NCI-H1105 treated with DMSO at 0.1 percent for 48 hours (cell line): ENCODE measurements at regions not wholly inside any gene's neighbourhood (a gene's known extent, or its start where the extent isn't known, plus 50 kb on each side); places are given as distances from the start of the nearest gene placed in this dataset.

Experiments used
- DNase-seq: peaks from one replicate; lab custom pipeline; 2025; lab: John Stamatoyannopoulos, UW

GRCh38 chr2:14188446-14188845 lies 444.1 kb upstream of the LRATD1 start:
- DNase-seq: no peak

GRCh38 chr2:14189929-14190328 lies 442.6 kb upstream of the LRATD1 start:
- DNase-seq: no peak

GRCh38 chr2:14194233-14194632 lies 438.3 kb upstream of the LRATD1 start:
- DNase-seq: no peak

- no peak for DNase-seq
Observed at GRCh38 chr2:14197293-14197692, 435.2 kb upstream of the LRATD1 start.

GRCh38 chr2:14199040-14199439 lies 433.5 kb upstream of the LRATD1 start:
- DNase-seq: no peak

GRCh38 chr2:14219306-14219705 lies 413.2 kb upstream of the LRATD1 start:
- DNase-seq: no peak

- DNase-seq: no peak
Observed at GRCh38 chr2:14220101-14220500, 412.4 kb upstream of the LRATD1 start.

GRCh38 chr2:14221466-14221865 lies 411.1 kb upstream of the LRATD1 start:
- no peak for DNase-seq

GRCh38 chr2:14223576-14223975 lies 408.9 kb upstream of the LRATD1 start:
- DNase-seq: no peak

GRCh38 chr2:14231391-14231898 lies 401.1 kb upstream of the LRATD1 start:
- DNase-seq: no peak

GRCh38 chr2:14232217-14232616 lies 400.3 kb upstream of the LRATD1 start:
- no peak for DNase-seq

GRCh38 chr2:14234911-14235310 lies 397.6 kb upstream of the LRATD1 start:
- no peak for DNase-seq

- no peak for DNase-seq
Observed at GRCh38 chr2:14235667-14236066, 396.9 kb upstream of the LRATD1 start.

- no peak for DNase-seq
Observed at GRCh38 chr2:14237902-14238301, 394.6 kb upstream of the LRATD1 start.

GRCh38 chr2:14239605-14240004 lies 392.9 kb upstream of the LRATD1 start:
- no peak for DNase-seq

GRCh38 chr2:14240868-14241267 lies 391.6 kb upstream of the LRATD1 start:
- DNase-seq: no peak

GRCh38 chr2:14245901-14246300 lies 386.6 kb upstream of the LRATD1 start:
- DNase-seq: no peak

GRCh38 chr2:14255135-14255820 lies 377.2 kb upstream of the LRATD1 start:
- DNase-seq: no peak

GRCh38 chr2:14256890-14257289 lies 375.6 kb upstream of the LRATD1 start:
- no peak for DNase-seq

GRCh38 chr2:14257801-14258507 lies 374.6 kb upstream of the LRATD1 start:
- no peak for DNase-seq

GRCh38 chr2:14261771-14262170 lies 370.7 kb upstream of the LRATD1 start:
- DNase-seq: no peak

GRCh38 chr2:14263053-14263452 lies 369.5 kb upstream of the LRATD1 start:
- DNase-seq: no peak

GRCh38 chr2:14270036-14270582 lies 362.4 kb upstream of the LRATD1 start:
- DNase-seq: no peak
